Sigmoid colon (tissue), 6 donors: ENCODE measurements at regions not wholly inside any gene's neighbourhood (a gene's known extent, or its start where the extent isn't known, plus 50 kb on each side); places are given as distances from the start of the nearest gene placed in this dataset.

Source experiments
- DNase-seq: peaks from one replicate; pipeline ENCODE4 v3.0.0-alpha.2; 2019
- H3K27ac ChIP-seq, 4 donors: fragments of 200-600 bp; sonication (generic); one replicate each; pipeline ENCODE4 v1.5.1; 2016 to 2019; ENCODE audit warnings: mild to moderate bottlenecking in 1 of 4
- H3K27me3 ChIP-seq, 3 donors: fragments of 200-600 bp; sonication (generic); one replicate each; pipeline ENCODE4 v1.5.1; 2019; ENCODE audit warnings: mild to moderate bottlenecking in 1 of 3
- H3K36me3 ChIP-seq, 4 donors: fragments of 200-600 bp; sonication (generic); one replicate each; pipeline ENCODE4 v1.5.1; 2016 to 2019
- H3K4me1 ChIP-seq, 4 donors: fragments of 200-600 bp; sonication (generic); one replicate each; pipeline ENCODE4 v1.5.1; 2017 to 2019
- H3K4me3 ChIP-seq, 4 donors: fragments of 200-600 bp; sonication (generic); one replicate each; pipeline ENCODE4 v1.5.1; 2017 to 2019; ENCODE audit warnings: mild to moderate bottlenecking in 2 of 4, moderate library complexity in 1 of 4
- H3K9me3 ChIP-seq, 4 donors: fragments of 200-600 bp in 3 of 4; sonication (generic) in 3 of 4; one replicate each; pipeline versions ENCODE4 v1.5.1 to v1.6.1; 2013 to 2019
- EP300 ChIP-seq, 4 donors: sonication (generic); formaldehyde crosslinking; IDR thresholded peaks; one replicate each; pipeline ENCODE4 v1.6.1; 2017; ENCODE audit warnings: antibody characterized with exemption in 4 of 4
- POLR2A ChIP-seq, 2 donors: fragments of 450-650 bp; IDR thresholded peaks; one replicate each; pipeline ENCODE4 v1.6.1; 2016; ENCODE audit warnings: antibody characterized with exemption in 2 of 2, mild to moderate bottlenecking in 2 of 2, moderate library complexity in 2 of 2
- POLR2AphosphoS5 ChIP-seq, 4 donors: sonication (generic); formaldehyde crosslinking; IDR thresholded peaks; one replicate each; pipeline ENCODE4 v1.6.1; 2017; ENCODE audit warnings: antibody characterized with exemption in 4 of 4
- WGBS, 2 donors: extraction: QIAGEN DNeasy Blood & Tissue Kit; methylation state at CpG; one replicate each; pipeline ENCODE4 v1.1.7; 2013; 5-methylcytosine and 5-hydroxymethylcytosine counted together
- intact Hi-C: fragments of 100-400 bp; cut with DNase I; formaldehyde crosslinking; loops from one replicate; pipeline ENCODE4 v1.15.1; 2023
- TF ChIP-seq, protein P1 (sequence below), 4 experiments: fragments of 450-650 bp in 3 of 4; fragments of 200-600 bp in 1 of 4; IDR thresholded peaks; one replicate each; pipeline ENCODE4 v1.5.1; 2016 to 2019; ENCODE audit warnings: antibody characterized with exemption in 4 of 4, mild to moderate bottlenecking in 3 of 4, moderate library complexity in 2 of 4
- donor health status: healthy with polysubstance abuse.
- donor health status: healthy.

GRCh38 chr2:173681881-173682650 lies 283.1 kb downstream of the SP3 start:
- no peak overlapping the region for H3K27ac ChIP-seq
- no peaks in the 10 kb centered on the region for H3K36me3 ChIP-seq
- DNase-seq = no peak
- H3K4me1 ChIP-seq = no peaks in the 10 kb centered on the region
- no peaks in the 10 kb centered on the region for H3K9me3 ChIP-seq
- no peak overlapping the region for H3K4me3 ChIP-seq
- H3K27me3 ChIP-seq = no peaks in the 10 kb centered on the region
- intact Hi-C loops = no loop called here
- no peak for TF ChIP-seq POLR2A (IDR thresholded peaks at IDR 0.05)
- no peak for TF ChIP-seq POLR2AphosphoS5 (IDR thresholded peaks at IDR 0.05)
- TF ChIP-seq, protein P1, sequence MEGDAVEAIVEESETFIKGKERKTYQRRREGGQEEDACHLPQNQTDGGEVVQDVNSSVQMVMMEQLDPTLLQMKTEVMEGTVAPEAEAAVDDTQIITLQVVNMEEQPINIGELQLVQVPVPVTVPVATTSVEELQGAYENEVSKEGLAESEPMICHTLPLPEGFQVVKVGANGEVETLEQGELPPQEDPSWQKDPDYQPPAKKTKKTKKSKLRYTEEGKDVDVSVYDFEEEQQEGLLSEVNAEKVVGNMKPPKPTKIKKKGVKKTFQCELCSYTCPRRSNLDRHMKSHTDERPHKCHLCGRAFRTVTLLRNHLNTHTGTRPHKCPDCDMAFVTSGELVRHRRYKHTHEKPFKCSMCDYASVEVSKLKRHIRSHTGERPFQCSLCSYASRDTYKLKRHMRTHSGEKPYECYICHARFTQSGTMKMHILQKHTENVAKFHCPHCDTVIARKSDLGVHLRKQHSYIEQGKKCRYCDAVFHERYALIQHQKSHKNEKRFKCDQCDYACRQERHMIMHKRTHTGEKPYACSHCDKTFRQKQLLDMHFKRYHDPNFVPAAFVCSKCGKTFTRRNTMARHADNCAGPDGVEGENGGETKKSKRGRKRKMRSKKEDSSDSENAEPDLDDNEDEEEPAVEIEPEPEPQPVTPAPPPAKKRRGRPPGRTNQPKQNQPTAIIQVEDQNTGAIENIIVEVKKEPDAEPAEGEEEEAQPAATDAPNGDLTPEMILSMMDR (IDR thresholded peaks at IDR 0.05) = no peak
- TF ChIP-seq EP300 (IDR thresholded peaks at IDR 0.05) = no peak
- WGBS, 2 donors = 93 to 94% methylated on average over 4 of the region's 4 CpGs

GRCh38 chr2:173684896-173685459 lies 280.2 kb downstream of the SP3 start:
- Histone ChIP-seq H3K36me3 (no peaks in the 10 kb centered on the region), H3K4me3 (no peak overlapping the region), H3K27ac (no peak overlapping the region), H3K9me3 (no peaks in the 10 kb centered on the region), H3K4me1 (no peaks in the 10 kb centered on the region), H3K27me3 (no peaks in the 10 kb centered on the region)
- TF ChIP-seq POLR2A (IDR thresholded peaks at IDR 0.05) = no peak
- TF ChIP-seq, protein P1 (IDR thresholded peaks at IDR 0.05) = no peak
- no peak for TF ChIP-seq EP300 (IDR thresholded peaks at IDR 0.05)
- TF ChIP-seq POLR2AphosphoS5 (IDR thresholded peaks at IDR 0.05) = no peak
- intact Hi-C loops = no loop called here
- no peak for DNase-seq
- 92 to 94% methylated on average over 6 of the region's 6 CpGs for WGBS, 2 donors

DNA sequence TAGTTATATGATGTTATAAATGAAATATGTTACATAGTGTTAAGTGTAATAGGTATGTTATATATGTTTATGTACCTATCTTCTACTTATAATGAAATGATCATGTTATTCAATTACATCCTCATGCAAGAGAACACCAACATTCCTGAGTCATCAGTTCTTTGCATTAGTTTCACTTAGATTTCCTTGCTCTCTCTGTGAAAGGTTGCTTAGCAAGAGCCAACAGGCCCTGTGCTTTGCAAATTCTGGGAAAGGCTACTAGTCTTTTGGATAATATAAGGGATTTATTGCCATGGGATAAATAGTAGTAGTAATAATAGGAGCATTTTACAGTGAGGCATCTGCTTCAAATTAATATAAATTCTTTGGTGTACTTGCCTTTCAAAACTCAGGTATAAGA lies 274.8 kb downstream of the SP3 start:
- no peak for TF ChIP-seq POLR2A (IDR thresholded peaks at IDR 0.05)
- no peak for TF ChIP-seq POLR2AphosphoS5 (IDR thresholded peaks at IDR 0.05)
- TF ChIP-seq EP300 (IDR thresholded peaks at IDR 0.05) = no peak
- TF ChIP-seq, protein P1 (IDR thresholded peaks at IDR 0.05) = no peak

GRCh38 chr2:173692068-173692467 lies 273.1 kb downstream of the SP3 start:
- Histone ChIP-seq H3K27me3 (no peaks in the 10 kb centered on the region), H3K4me1 (no peaks in the 10 kb centered on the region), H3K36me3 (no peaks in the 10 kb centered on the region), H3K4me3 (no peak overlapping the region), H3K9me3 (no peaks in the 10 kb centered on the region), H3K27ac (no peak overlapping the region)
- TF ChIP-seq, protein P1 (IDR thresholded peaks at IDR 0.05) = no peak
- no peak for DNase-seq
- intact Hi-C loops = no loop called here
- WGBS, 2 donors = 81 to 86% methylated on average over 5 of the region's 5 CpGs

More for the DNA sequence above, 274.8 kb downstream of the SP3 start:
- no peak for DNase-seq
- H3K4me3 ChIP-seq = no peak overlapping the region
- H3K27ac ChIP-seq = no peak overlapping the region
- intact Hi-C loops = no loop called here
- H3K36me3 ChIP-seq = no peaks in the 10 kb centered on the region
- no peaks in the 10 kb centered on the region for H3K4me1 ChIP-seq
- H3K9me3 ChIP-seq = no peaks in the 10 kb centered on the region
- no peaks in the 10 kb centered on the region for H3K27me3 ChIP-seq
